Adrenal gland (tissue), 5 donors: ENCODE measurements at regions not wholly inside any gene's neighbourhood (a gene's known extent, or its start where the extent isn't known, plus 50 kb on each side); places are given as distances from the start of the nearest gene placed in this dataset.

Source experiments
- POLR2A ChIP-seq, 2 donors: fragments of 450-650 bp; IDR thresholded peaks; one replicate each; pipeline ENCODE4 v1.6.1; 2017; ENCODE audit warnings: antibody characterized with exemption in 2 of 2, mild to moderate bottlenecking in 2 of 2, moderate library complexity in 1 of 2
- TF ChIP-seq, protein P1 (sequence below), 6 experiments: fragments of 450-650 bp in 4 of 6; fragments of 200-600 bp in 2 of 6; sonication (generic) in 1 of 6; IDR thresholded peaks; 1 replicate in 5 of 6; 2 replicates in 1 of 6; pipeline versions ENCODE4 v1.5.1 to v1.8.0; 2016 to 2021; ENCODE audit warnings: antibody characterized with exemption in 6 of 6, mild to moderate bottlenecking in 2 of 6, moderate library complexity in 1 of 6
- donor health status: DM: no; HTN: no; CAD: no.

DNA sequence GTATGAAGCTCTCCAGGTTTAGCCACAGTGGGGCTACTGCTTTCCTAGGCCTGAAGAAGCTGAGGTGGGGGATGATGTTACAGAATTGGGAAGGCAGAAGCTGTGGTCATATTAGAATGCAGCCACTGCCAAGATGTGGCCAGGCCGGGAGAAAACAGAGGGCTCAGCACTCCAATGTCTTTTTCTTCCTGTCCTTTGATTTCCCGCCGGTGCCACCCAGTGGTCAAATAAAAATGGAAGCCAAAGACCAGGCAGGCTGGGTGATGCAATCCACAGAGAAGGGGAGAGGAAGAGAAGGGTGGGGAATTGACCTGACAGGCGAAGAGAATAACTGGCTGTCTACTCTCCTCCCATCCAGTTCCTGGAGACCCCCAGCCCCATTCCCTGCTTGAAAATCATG is 94.9 kb upstream of the SHISA3 start:
- TF ChIP-seq, protein P1, sequence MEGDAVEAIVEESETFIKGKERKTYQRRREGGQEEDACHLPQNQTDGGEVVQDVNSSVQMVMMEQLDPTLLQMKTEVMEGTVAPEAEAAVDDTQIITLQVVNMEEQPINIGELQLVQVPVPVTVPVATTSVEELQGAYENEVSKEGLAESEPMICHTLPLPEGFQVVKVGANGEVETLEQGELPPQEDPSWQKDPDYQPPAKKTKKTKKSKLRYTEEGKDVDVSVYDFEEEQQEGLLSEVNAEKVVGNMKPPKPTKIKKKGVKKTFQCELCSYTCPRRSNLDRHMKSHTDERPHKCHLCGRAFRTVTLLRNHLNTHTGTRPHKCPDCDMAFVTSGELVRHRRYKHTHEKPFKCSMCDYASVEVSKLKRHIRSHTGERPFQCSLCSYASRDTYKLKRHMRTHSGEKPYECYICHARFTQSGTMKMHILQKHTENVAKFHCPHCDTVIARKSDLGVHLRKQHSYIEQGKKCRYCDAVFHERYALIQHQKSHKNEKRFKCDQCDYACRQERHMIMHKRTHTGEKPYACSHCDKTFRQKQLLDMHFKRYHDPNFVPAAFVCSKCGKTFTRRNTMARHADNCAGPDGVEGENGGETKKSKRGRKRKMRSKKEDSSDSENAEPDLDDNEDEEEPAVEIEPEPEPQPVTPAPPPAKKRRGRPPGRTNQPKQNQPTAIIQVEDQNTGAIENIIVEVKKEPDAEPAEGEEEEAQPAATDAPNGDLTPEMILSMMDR (IDR thresholded peaks at IDR 0.05) = peak in 4 of 6 experiments; percentile 27 to 37 (median 32)
- TF ChIP-seq POLR2A (IDR thresholded peaks at IDR 0.05) = no peak
